ENCODE measurements at regions not wholly inside any gene's neighbourhood (a gene's known extent, or its start where the extent isn't known, plus 50 kb on each side); places are given as distances from the start of the nearest gene placed in this dataset.

DNA sequence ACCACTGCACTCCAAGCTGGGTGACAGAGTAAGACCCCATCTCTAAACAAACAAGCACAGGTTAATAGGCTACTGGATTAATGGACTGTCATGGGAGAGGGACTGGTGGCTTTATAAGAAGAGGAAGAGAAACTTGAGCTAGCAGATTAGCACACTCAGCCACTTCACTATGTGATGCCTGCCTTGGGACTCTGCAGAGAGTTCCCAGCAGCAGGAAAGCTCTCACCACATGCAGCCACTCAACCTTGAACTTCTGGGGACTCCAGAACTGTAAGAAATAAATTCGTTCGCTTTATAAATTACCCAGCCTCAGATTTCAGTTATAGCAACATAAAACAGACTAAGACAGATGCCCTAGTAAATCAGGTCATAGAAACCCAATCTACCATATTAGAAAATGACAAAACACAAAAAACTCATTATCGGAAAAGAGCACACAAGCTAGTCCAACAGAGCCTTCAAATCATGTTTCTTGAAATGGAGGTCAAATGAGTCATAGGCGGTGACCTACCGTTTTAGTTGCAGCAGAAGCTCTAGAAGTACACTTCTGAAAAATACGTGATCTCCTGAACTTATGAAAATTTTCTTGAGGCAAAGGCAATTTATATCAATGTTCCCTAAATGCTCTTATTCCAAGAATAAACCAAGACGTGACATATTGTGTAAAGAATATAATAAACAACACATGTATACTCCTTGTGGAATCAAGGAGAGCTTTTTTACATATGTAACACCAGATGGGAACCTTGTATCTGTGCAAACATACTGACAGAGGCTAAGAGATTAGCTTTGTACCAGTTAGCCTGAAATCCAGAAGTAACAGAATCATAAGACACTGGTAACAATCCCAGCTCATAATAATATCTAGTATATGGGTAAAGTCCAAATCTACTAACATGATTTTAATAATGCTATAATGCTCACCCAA lies 340.9 kb upstream of the SGCG start:
- CTCF ChIA-PET: no interaction called here
- H3K36me3 ChIP-seq (ENCODE audit: control insufficient read depth in 1 of 2, insufficient read depth in 2 of 2, low read length in 2 of 2): no peaks in the 10 kb centered on the region

More for the DNA sequence above, 340.9 kb upstream of the SGCG start:
- ChIA-PET POLR2A (no interaction called here), RAD21 (ENCODE audit: low non-redundant PET in 1 of 2, low total read pairs in 2 of 2, uncharacterized antibody in 2 of 2, unreplicated experiment in 2 of 2) (no interaction called here)
- no peak for DNase-seq (ENCODE audit: low read depth, low spot score)
- intact Hi-C loops (cut with micrococcal nuclease): no loop called here
- Histone ChIP-seq H3K9me2 (ENCODE audit: insufficient read depth) (no peaks in the 10 kb centered on the region), H3K9me3 (ENCODE audit: control insufficient read depth in 1 of 2, insufficient read depth in 1 of 2, low read depth in 1 of 2, low read length in 2 of 2) (no peaks in the 10 kb centered on the region), H3K9ac (ENCODE audit: low read length) (no peak overlapping the region), H4K20me1 (ENCODE audit: insufficient read depth) (no peaks in the 10 kb centered on the region), H3K4me3 (replicated peaks in 1 of 2; ENCODE audit: low read depth in 1 of 2, low read length in 2 of 2) (no peak overlapping the region), H3K4me2 (ENCODE audit: low read length) (no peak overlapping the region), H3K79me2 (ENCODE audit: insufficient read depth, low read length) (no peaks in the 10 kb centered on the region), H3K27ac (ENCODE audit: low read depth, low read length) (no peak overlapping the region), H3K4me1 (ENCODE audit: control insufficient read depth in 1 of 2, insufficient read depth in 2 of 2, low read length in 2 of 2) (no peaks in the 10 kb centered on the region), H3K27me3 (ENCODE audit: insufficient read depth, low read length) (no peaks in the 10 kb centered on the region), H2AFZ (ENCODE audit: low read depth, low read length, poor library complexity, severe bottlenecking) (no peak overlapping the region)
- ATAC-seq: no peak
- no peak for TF ChIP-seq SIN3A (IDR thresholded peaks at IDR 0.05; ENCODE audit: low read depth)
- no peak for TF ChIP-seq ZFX (IDR thresholded peaks at IDR 0.05)
- no peak for TF ChIP-seq JUND (IDR thresholded peaks at IDR 0.05)
- TF ChIP-seq TCF7L2 (IDR thresholded peaks at IDR 0.05; ENCODE audit: borderline replicate concordance, extremely low read depth, insufficient read depth, insufficient read length): no peak
- TF ChIP-seq CBX3 (IDR thresholded peaks at IDR 0.05; ENCODE audit: low read depth): no peak
- no peak for TF ChIP-seq RAD21 (IDR thresholded peaks at IDR 0.05; ENCODE audit: low read depth)
- TF ChIP-seq EZH2phosphoT487 (IDR thresholded peaks at IDR 0.05; ENCODE audit: borderline replicate concordance): no peak
- TF ChIP-seq FOSL1 (IDR thresholded peaks at IDR 0.05; ENCODE audit: low read depth): no peak
- no peak for TF ChIP-seq EZH2 (IDR thresholded peaks at IDR 0.05)
- TF ChIP-seq YY1 (IDR thresholded peaks at IDR 0.05; ENCODE audit: extremely low read depth, insufficient replicate concordance, low read depth, low read length): no peak
- TF ChIP-seq REST (IDR thresholded peaks at IDR 0.05; ENCODE audit: low read depth): no peak
- TF ChIP-seq SRF (IDR thresholded peaks at IDR 0.05; ENCODE audit: low read depth): no peak
- TF ChIP-seq ZNF274 (IDR thresholded peaks at IDR 0.05; ENCODE audit: low read depth, low read length): no peak
- TF ChIP-seq, protein P1, sequence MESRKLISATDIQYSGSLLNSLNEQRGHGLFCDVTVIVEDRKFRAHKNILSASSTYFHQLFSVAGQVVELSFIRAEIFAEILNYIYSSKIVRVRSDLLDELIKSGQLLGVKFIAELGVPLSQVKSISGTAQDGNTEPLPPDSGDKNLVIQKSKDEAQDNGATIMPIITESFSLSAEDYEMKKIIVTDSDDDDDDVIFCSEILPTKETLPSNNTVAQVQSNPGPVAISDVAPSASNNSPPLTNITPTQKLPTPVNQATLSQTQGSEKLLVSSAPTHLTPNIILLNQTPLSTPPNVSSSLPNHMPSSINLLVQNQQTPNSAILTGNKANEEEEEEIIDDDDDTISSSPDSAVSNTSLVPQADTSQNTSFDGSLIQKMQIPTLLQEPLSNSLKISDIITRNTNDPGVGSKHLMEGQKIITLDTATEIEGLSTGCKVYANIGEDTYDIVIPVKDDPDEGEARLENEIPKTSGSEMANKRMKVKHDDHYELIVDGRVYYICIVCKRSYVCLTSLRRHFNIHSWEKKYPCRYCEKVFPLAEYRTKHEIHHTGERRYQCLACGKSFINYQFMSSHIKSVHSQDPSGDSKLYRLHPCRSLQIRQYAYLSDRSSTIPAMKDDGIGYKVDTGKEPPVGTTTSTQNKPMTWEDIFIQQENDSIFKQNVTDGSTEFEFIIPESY (IDR thresholded peaks at IDR 0.05; ENCODE audit: extremely low read depth, insufficient replicate concordance, low read length): no peak
- TF ChIP-seq, protein P2, sequence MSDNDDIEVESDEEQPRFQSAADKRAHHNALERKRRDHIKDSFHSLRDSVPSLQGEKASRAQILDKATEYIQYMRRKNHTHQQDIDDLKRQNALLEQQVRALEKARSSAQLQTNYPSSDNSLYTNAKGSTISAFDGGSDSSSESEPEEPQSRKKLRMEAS (IDR thresholded peaks at IDR 0.05): no peak
- no peak for TF ChIP-seq POLR2AphosphoS5 (IDR thresholded peaks at IDR 0.05; ENCODE audit: low read depth, low read length)
- TF ChIP-seq SP1 (IDR thresholded peaks at IDR 0.05; ENCODE audit: low read depth): no peak
- TF ChIP-seq EGR1 (IDR thresholded peaks at IDR 0.05; ENCODE audit: low read depth): no peak
- no TSS peak for BruUV-seq (replicated peaks)

Data from HCT116 (cell line).